Ovary (tissue), 7 donors: ENCODE measurements at regions not wholly inside any gene's neighbourhood (a gene's known extent, or its start where the extent isn't known, plus 50 kb on each side); places are given as distances from the start of the nearest gene placed in this dataset.

Experiments
- DNase-seq, 5 donors: peaks; one replicate each; pipeline ENCODE4 v3.0.0-alpha.2; 2019 to 2020
- H3K27ac ChIP-seq, 2 donors: fragments of 200-600 bp; one replicate each; pipeline versions ENCODE4 v1.5.1 to v1.8.0; 2019 to 2022
- H3K27me3 ChIP-seq: fragments of 200-600 bp; one replicate; pipeline ENCODE4 v1.8.0; 2022
- H3K36me3 ChIP-seq: fragments of 200-600 bp; sonication (generic); one replicate; pipeline ENCODE4 v1.5.1; 2019
- H3K4me1 ChIP-seq: one replicate; pipeline ENCODE4 v1.8.1; 2013; ENCODE audit warnings: mild to moderate bottlenecking, moderate library complexity; ENCODE audit not compliant: insufficient read depth
- H3K4me3 ChIP-seq: fragments of 200-600 bp; sonication (generic); one replicate; pipeline ENCODE4 v1.5.1; 2017
- H3K9me3 ChIP-seq, 2 donors: fragments of 200-600 bp in 1 of 2; sonication (generic) in 1 of 2; one replicate each; pipeline versions ENCODE4 v1.5.1 to v1.8.1; 2013 to 2019; ENCODE audit warnings: mild to moderate bottlenecking in 1 of 2, moderate library complexity in 1 of 2
- CTCF ChIP-seq, 3 donors: fragments of 450-650 bp in 2 of 3; fragments of 200-600 bp in 1 of 3; IDR thresholded peaks; one replicate each; pipeline versions ENCODE4 v1.5.1 to v1.8.0; 2016 to 2022; ENCODE audit warnings: antibody characterized with exemption in 3 of 3, mild to moderate bottlenecking in 1 of 3
- EP300 ChIP-seq: sonication (generic); formaldehyde crosslinking; IDR thresholded peaks from one replicate; pipeline ENCODE4 v1.6.1; 2017; ENCODE audit warnings: antibody characterized with exemption
- POLR2A ChIP-seq: fragments of 450-650 bp; IDR thresholded peaks from one replicate; pipeline ENCODE4 v1.6.1; 2017; ENCODE audit warnings: antibody characterized with exemption, mild to moderate bottlenecking, moderate library complexity
- WGBS, 3 donors: extraction: QIAGEN DNeasy Blood & Tissue Kit in 1 of 3; methylation state at CpG; one replicate each; pipeline versions ENCODE4 v1.1.5 to v1.1.7; 2013 to 2017; 5-methylcytosine and 5-hydroxymethylcytosine counted together
- intact Hi-C, 4 donors: fragments of 100-400 bp; cut with DNase I; formaldehyde crosslinking; loops; one replicate each; pipeline versions ENCODE4 v1.11.0 to v1.15.1; 2022 to 2023
- donor health status: DM: no; HTN: no; CAD: no; lungs with moderate emphysema.
- donor health status: DM: no; HTN: no; CAD: no.
- donor health status: Bipolar disorder and iron deficiency.
- donor health status: DM: no; HTN: no; CAD: no.
- donor health status: DM: yes; HTN: yes; CAD: no.

GRCh38 chr5:40191150-40191549, 488.6 kb upstream of the PTGER4 start:
- TF ChIP-seq POLR2A (no peak), CTCF (IDR thresholded peaks at IDR 0.05) (no peak), EP300 (no peak)
- 45 to 56% (median 56%) methylated on average over 4 of the region's 4 CpGs for WGBS, 3 donors
- Histone ChIP-seq H3K27ac (no peak overlapping the region), H3K9me3 (no peaks in the 10 kb centered on the region), H3K27me3 (no peaks in the 10 kb centered on the region), H3K36me3 (no peaks in the 10 kb centered on the region), H3K4me3 (no peak overlapping the region), H3K4me1 (no peaks in the 10 kb centered on the region)
- DNase-seq = no peak
- intact Hi-C loops = no loop called here

- Histone ChIP-seq H3K4me1 (no peaks in the 10 kb centered on the region), H3K27ac (no peak overlapping the region), H3K9me3 (no peaks in the 10 kb centered on the region), H3K27me3 (no peaks in the 10 kb centered on the region), H3K36me3 (no peaks in the 10 kb centered on the region), H3K4me3 (no peak overlapping the region)
- no peak for DNase-seq
- intact Hi-C loops = no loop called here
- TF ChIP-seq EP300 = no peak
- TF ChIP-seq POLR2A = no peak
- no peak for TF ChIP-seq CTCF (IDR thresholded peaks at IDR 0.05)
These were observed 507.0 kb upstream of the PTGER4 start for GRCh38 chr5:40172721-40173120.

- H3K36me3 ChIP-seq = no peaks in the 10 kb centered on the region
- H3K4me1 ChIP-seq = no peaks in the 10 kb centered on the region
- TF ChIP-seq POLR2A = no peak
- TF ChIP-seq CTCF (IDR thresholded peaks at IDR 0.05) = no peak
- no peak for TF ChIP-seq EP300
- H3K27ac ChIP-seq = no peak overlapping the region
- 28 to 82% (median 76%) methylated on average over 2 of the region's 2 CpGs for WGBS, 3 donors
- no peak for DNase-seq
- intact Hi-C loops = no loop called here
- no peak overlapping the region for H3K4me3 ChIP-seq
- no peaks in the 10 kb centered on the region for H3K9me3 ChIP-seq
- no peaks in the 10 kb centered on the region for H3K27me3 ChIP-seq
These were observed 507.7 kb upstream of the PTGER4 start for GRCh38 chr5:40171971-40172370.

GRCh38 chr5:40167283-40167682, 512.4 kb upstream of the PTGER4 start:
- Histone ChIP-seq H3K27ac (no peak overlapping the region), H3K27me3 (no peaks in the 10 kb centered on the region), H3K4me3 (no peak overlapping the region), H3K4me1 (no peaks in the 10 kb centered on the region), H3K9me3 (no peaks in the 10 kb centered on the region), H3K36me3 (no peaks in the 10 kb centered on the region)
- TF ChIP-seq CTCF (IDR thresholded peaks at IDR 0.05) (no peak), EP300 (no peak), POLR2A (no peak)
- intact Hi-C loops = no loop called here
- no peak for DNase-seq
- WGBS, 3 donors = 86 to 91% (median 89%) methylated on average over 3 of the region's 3 CpGs

GRCh38 chr5:40166802-40167201, 512.9 kb upstream of the PTGER4 start:
- no peaks in the 10 kb centered on the region for H3K4me1 ChIP-seq
- H3K9me3 ChIP-seq = no peaks in the 10 kb centered on the region
- no peak overlapping the region for H3K4me3 ChIP-seq
- H3K27ac ChIP-seq = no peak overlapping the region
- no peaks in the 10 kb centered on the region for H3K27me3 ChIP-seq
- TF ChIP-seq POLR2A (no peak), CTCF (IDR thresholded peaks at IDR 0.05) (no peak), EP300 (no peak)
- no peak for DNase-seq
- 63 to 78% (median 65%) methylated on average over 1 of the region's 1 CpG for WGBS, 3 donors
- no peaks in the 10 kb centered on the region for H3K36me3 ChIP-seq
- intact Hi-C loops = no loop called here
